Keratinocyte (primary cell): ENCODE measurements at regions not wholly inside any gene's neighbourhood (a gene's known extent, or its start where the extent isn't known, plus 50 kb on each side); places are given as distances from the start of the nearest gene placed in this dataset.

Experiments
- DNase-seq: peaks from one replicate; pipeline ENCODE4 v3.0.0-alpha.2; 2011; ENCODE audit warnings: low read depth, missing footprints, low spot score
- FAIRE-seq: peaks from 2 replicates; lab custom pipeline; 2011; peaks lifted over from hg19 to GRCh38; lab: Jason Lieb, UNC
- H2AFZ ChIP-seq: 2 replicates; pipeline ENCODE4 v1.6.0; 2012; ENCODE audit warnings: low read length, control low read depth, inconsistent platforms; ENCODE audit not compliant: control insufficient read depth
- H3K27ac ChIP-seq: 2 replicates; pipeline ENCODE4 v1.5.1; 2011; ENCODE audit warnings: low read length; ENCODE audit not compliant: control insufficient read depth, insufficient read depth
- H3K27me3 ChIP-seq: 3 replicates; pipeline ENCODE4 v1.6.0; 2011; ENCODE audit warnings: low read length; ENCODE audit not compliant: control insufficient read depth, insufficient read depth; ENCODE audit errors: extremely low read depth
- H3K36me3 ChIP-seq, 2 experiments: 2 replicates in 1 of 2; 3 replicates in 1 of 2; pipeline ENCODE4 v1.5.1; 2011; ENCODE audit warnings: low read length in 2 of 2, mild to moderate bottlenecking in 1 of 2; ENCODE audit not compliant: control insufficient read depth in 2 of 2, insufficient read depth in 2 of 2; ENCODE audit errors: extremely low read depth in 1 of 2
- H3K4me1 ChIP-seq: 3 replicates; pipeline ENCODE4 v1.5.1; 2011; ENCODE audit warnings: low read length; ENCODE audit not compliant: control insufficient read depth, insufficient read depth; ENCODE audit errors: extremely low read depth
- H3K4me2 ChIP-seq: 3 replicates; pipeline ENCODE4 v1.6.0; 2011; ENCODE audit warnings: low read depth, low read length; ENCODE audit not compliant: control insufficient read depth, insufficient read depth; ENCODE audit errors: extremely low read depth
- H3K4me3 ChIP-seq, 3 experiments: fragments of 200-600 bp in 1 of 3; sonication (generic) in 1 of 3; 2 replicates in 2 of 3; 3 replicates in 1 of 3; pipeline ENCODE4 v1.5.1; 2011 to 2016; ENCODE audit warnings: low read length in 3 of 3, mild to moderate bottlenecking in 3 of 3, control low read depth in 2 of 3, inconsistent platforms in 1 of 3, low read depth in 1 of 3, mixed read lengths in 1 of 3, mixed run types in 1 of 3, moderate library complexity in 1 of 3; ENCODE audit not compliant: control insufficient read depth in 2 of 3, insufficient read depth in 2 of 3; ENCODE audit errors: extremely low read depth in 1 of 3
- H3K79me2 ChIP-seq: 2 replicates; pipeline ENCODE4 v1.6.0; 2012; ENCODE audit warnings: low read length; ENCODE audit not compliant: control insufficient read depth, insufficient read depth
- H3K9ac ChIP-seq: 3 replicates; pipeline ENCODE4 v1.6.0; 2011; ENCODE audit warnings: low read length; ENCODE audit not compliant: control insufficient read depth, insufficient read depth; ENCODE audit errors: extremely low read depth
- H3K9me1 ChIP-seq: 3 replicates; pipeline ENCODE4 v1.6.0; 2011; ENCODE audit warnings: low read length; ENCODE audit not compliant: control insufficient read depth, insufficient read depth; ENCODE audit errors: extremely low read depth
- H3K9me3 ChIP-seq: 2 replicates; pipeline ENCODE4 v1.5.1; 2012; ENCODE audit warnings: low read depth, low read length; ENCODE audit not compliant: control insufficient read depth
- H4K20me1 ChIP-seq: 3 replicates; pipeline ENCODE4 v1.6.0; 2011; ENCODE audit warnings: low read length; ENCODE audit not compliant: control insufficient read depth, insufficient read depth; ENCODE audit errors: extremely low read depth
- CTCF ChIP-seq, 3 experiments: IDR thresholded peaks in 1 of 3; conservative IDR thresholded peaks in 1 of 3; optimal IDR thresholded peaks in 1 of 3; 2 replicates in 2 of 3; 3 replicates in 1 of 3; pipeline versions ENCODE3 to v1.5.1; 2011; ENCODE audit warnings: low read length in 3 of 3, mild to moderate bottlenecking in 3 of 3, moderate library complexity in 2 of 3, control low read depth in 1 of 3, inconsistent platforms in 1 of 3; ENCODE audit not compliant: insufficient read depth in 2 of 3; ENCODE audit errors: extremely low read depth in 1 of 3
- EZH2 ChIP-seq: IDR thresholded peaks from one replicate; pipeline ENCODE4 v1.6.1; 2012; ENCODE audit warnings: inconsistent platforms, mild to moderate bottlenecking, low read length, moderate library complexity
- dilution Hi-C: fragments of 300-500 bp; cut with MboI; formaldehyde crosslinking; loops from one replicate; pipeline ENCODE4 v1.7.0; 2020; ENCODE audit warnings: low sequenced_read_pairs; ENCODE audit not compliant: extremely low pct_ligation_motif_present

- no peak overlapping the region for H3K9ac ChIP-seq
- no peak for TF ChIP-seq CTCF (optimal IDR thresholded peaks at IDR 0.05 in 1 of 3, IDR thresholded peaks at IDR 0.05 in 1 of 3, conservative IDR thresholded peaks at IDR 0.05 in 1 of 3; ENCODE audit: extremely low read depth in 1 of 3, insufficient read depth in 2 of 3, low read length in 3 of 3)
- TF ChIP-seq EZH2 = peak; percentile 65
- no peaks in the 10 kb centered on the region for H4K20me1 ChIP-seq
- H3K27me3 ChIP-seq = peaks cover 42% of the 10 kb centered on the region
- H3K27ac ChIP-seq = no peak overlapping the region
- no peaks in the 10 kb centered on the region for H3K4me1 ChIP-seq
- no peaks in the 10 kb centered on the region for H3K79me2 ChIP-seq
- H3K9me1 ChIP-seq = no peaks in the 10 kb centered on the region
- H3K4me2 ChIP-seq = no peak overlapping the region
- no peaks in the 10 kb centered on the region for H3K9me3 ChIP-seq
- no peak for FAIRE-seq
- DNase-seq = no peak
- dilution Hi-C loops = no loop called here
- no peaks in the 10 kb centered on the region for H3K36me3 ChIP-seq
- no peak overlapping the region for H3K4me3 ChIP-seq
- H2AFZ ChIP-seq = no peak overlapping the region
These were observed 157.3 kb upstream of the NPVF start for GRCh38 chr7:25385506-25386136.

- no peak overlapping the region for H3K4me2 ChIP-seq
- no peak for DNase-seq
- dilution Hi-C loops = no loop called here
- H2AFZ ChIP-seq = no peak overlapping the region
- no peaks in the 10 kb centered on the region for H3K9me1 ChIP-seq
- no peaks in the 10 kb centered on the region for H3K36me3 ChIP-seq
- no peak overlapping the region for H3K4me3 ChIP-seq
- TF ChIP-seq EZH2 (no peak), CTCF (optimal IDR thresholded peaks at IDR 0.05 in 1 of 3, IDR thresholded peaks at IDR 0.05 in 1 of 3, conservative IDR thresholded peaks at IDR 0.05 in 1 of 3; ENCODE audit: extremely low read depth in 1 of 3, insufficient read depth in 2 of 3, low read length in 3 of 3) (no peak)
- no peaks in the 10 kb centered on the region for H3K9me3 ChIP-seq
- no peaks in the 10 kb centered on the region for H3K79me2 ChIP-seq
- H3K9ac ChIP-seq = no peak overlapping the region
- peaks cover 42% of the 10 kb centered on the region for H3K27me3 ChIP-seq
- H4K20me1 ChIP-seq = no peaks in the 10 kb centered on the region
- no peaks in the 10 kb centered on the region for H3K4me1 ChIP-seq
- no peak overlapping the region for H3K27ac ChIP-seq
- FAIRE-seq = no peak
These were observed 158.0 kb upstream of the NPVF start for GRCh38 chr7:25386311-25386744.
